ENCODE measurements at regions not wholly inside any gene's neighbourhood (a gene's known extent, or its start where the extent isn't known, plus 50 kb on each side); places are given as distances from the start of the nearest gene placed in this dataset.

GRCh38 chr2:145034511-145034910, 514.6 kb upstream of the ZEB2 start:
- H3K9me3 ChIP-seq (ENCODE audit: control insufficient read depth in 1 of 2, low read length in 2 of 2) = no peaks in the 10 kb centered on the region
- no peaks in the 10 kb centered on the region for H3K36me3 ChIP-seq (ENCODE audit: control insufficient read depth in 1 of 2, insufficient read depth in 2 of 2, low read length in 2 of 2)
- no peaks in the 10 kb centered on the region for H3K27me3 ChIP-seq (ENCODE audit: low read depth, low read length)
- no peak overlapping the region for H3K4me3 ChIP-seq (ENCODE audit: low read depth in 1 of 2, low read length in 2 of 2)
- no peaks in the 10 kb centered on the region for H3K4me1 ChIP-seq (ENCODE audit: control insufficient read depth in 1 of 2, insufficient read depth in 2 of 2, low read length in 2 of 2)
- no peak overlapping the region for H3K27ac ChIP-seq (ENCODE audit: low read length)

GRCh38 chr2:145033438-145033837, 513.5 kb upstream of the ZEB2 start:
- Histone ChIP-seq H3K4me3 (ENCODE audit: low read depth in 1 of 2, low read length in 2 of 2) (no peak overlapping the region), H3K4me1 (ENCODE audit: control insufficient read depth in 1 of 2, insufficient read depth in 2 of 2, low read length in 2 of 2) (no peaks in the 10 kb centered on the region), H3K36me3 (ENCODE audit: control insufficient read depth in 1 of 2, insufficient read depth in 2 of 2, low read length in 2 of 2) (no peaks in the 10 kb centered on the region), H3K27me3 (ENCODE audit: low read depth, low read length) (no peaks in the 10 kb centered on the region), H3K9me3 (ENCODE audit: control insufficient read depth in 1 of 2, low read length in 2 of 2) (no peaks in the 10 kb centered on the region), H3K27ac (ENCODE audit: low read length) (no peak overlapping the region)

- no peaks in the 10 kb centered on the region for H3K4me1 ChIP-seq (ENCODE audit: control insufficient read depth in 1 of 2, insufficient read depth in 2 of 2, low read length in 2 of 2)
- H3K4me3 ChIP-seq (ENCODE audit: low read depth in 1 of 2, low read length in 2 of 2) = no peak overlapping the region
- H3K9me3 ChIP-seq (ENCODE audit: control insufficient read depth in 1 of 2, low read length in 2 of 2) = no peaks in the 10 kb centered on the region
- H3K27ac ChIP-seq (ENCODE audit: low read length) = no peak overlapping the region
- H3K27me3 ChIP-seq (ENCODE audit: low read depth, low read length) = no peaks in the 10 kb centered on the region
- H3K36me3 ChIP-seq (ENCODE audit: control insufficient read depth in 1 of 2, insufficient read depth in 2 of 2, low read length in 2 of 2) = no peaks in the 10 kb centered on the region
These were observed 512.9 kb upstream of the ZEB2 start for GRCh38 chr2:145032791-145033190.

GRCh38 chr2:145029873-145030272, 510.0 kb upstream of the ZEB2 start:
- Histone ChIP-seq H3K36me3 (ENCODE audit: control insufficient read depth in 1 of 2, insufficient read depth in 2 of 2, low read length in 2 of 2) (no peaks in the 10 kb centered on the region), H3K4me1 (ENCODE audit: control insufficient read depth in 1 of 2, insufficient read depth in 2 of 2, low read length in 2 of 2) (no peaks in the 10 kb centered on the region), H3K4me3 (ENCODE audit: low read depth in 1 of 2, low read length in 2 of 2) (no peak overlapping the region), H3K27me3 (ENCODE audit: low read depth, low read length) (no peaks in the 10 kb centered on the region), H3K27ac (ENCODE audit: low read length) (no peak overlapping the region), H3K9me3 (ENCODE audit: control insufficient read depth in 1 of 2, low read length in 2 of 2) (no peaks in the 10 kb centered on the region)

- Histone ChIP-seq H3K4me3 (ENCODE audit: low read depth in 1 of 2, low read length in 2 of 2) (no peak overlapping the region), H3K36me3 (ENCODE audit: control insufficient read depth in 1 of 2, insufficient read depth in 2 of 2, low read length in 2 of 2) (no peaks in the 10 kb centered on the region), H3K27me3 (ENCODE audit: low read depth, low read length) (no peaks in the 10 kb centered on the region), H3K4me1 (ENCODE audit: control insufficient read depth in 1 of 2, insufficient read depth in 2 of 2, low read length in 2 of 2) (no peaks in the 10 kb centered on the region), H3K27ac (ENCODE audit: low read length) (no peak overlapping the region), H3K9me3 (ENCODE audit: control insufficient read depth in 1 of 2, low read length in 2 of 2) (no peaks in the 10 kb centered on the region)
These were observed 509.2 kb upstream of the ZEB2 start for GRCh38 chr2:145029081-145029480.

- H3K9me3 ChIP-seq (ENCODE audit: control insufficient read depth in 1 of 2, low read length in 2 of 2) = no peaks in the 10 kb centered on the region
- no peak overlapping the region for H3K4me3 ChIP-seq (ENCODE audit: low read depth in 1 of 2, low read length in 2 of 2)
- no peaks in the 10 kb centered on the region for H3K36me3 ChIP-seq (ENCODE audit: control insufficient read depth in 1 of 2, insufficient read depth in 2 of 2, low read length in 2 of 2)
- no peak overlapping the region for H3K27ac ChIP-seq (ENCODE audit: low read length)
- no peaks in the 10 kb centered on the region for H3K4me1 ChIP-seq (ENCODE audit: control insufficient read depth in 1 of 2, insufficient read depth in 2 of 2, low read length in 2 of 2)
- H3K27me3 ChIP-seq (ENCODE audit: low read depth, low read length) = no peaks in the 10 kb centered on the region
These were observed 508.4 kb upstream of the ZEB2 start for GRCh38 chr2:145028101-145028920.

GRCh38 chr2:145026456-145027455, 506.8 kb upstream of the ZEB2 start:
- no peak overlapping the region for H3K4me3 ChIP-seq (ENCODE audit: low read depth in 1 of 2, low read length in 2 of 2)
- peaks cover 0 to 5% of the 10 kb centered on the region in 2 donors for H3K4me1 ChIP-seq (ENCODE audit: control insufficient read depth in 1 of 2, insufficient read depth in 2 of 2, low read length in 2 of 2)
- no peak overlapping the region for H3K27ac ChIP-seq (ENCODE audit: low read length)
- H3K36me3 ChIP-seq (ENCODE audit: control insufficient read depth in 1 of 2, insufficient read depth in 2 of 2, low read length in 2 of 2) = no peaks in the 10 kb centered on the region
- H3K9me3 ChIP-seq (ENCODE audit: control insufficient read depth in 1 of 2, low read length in 2 of 2) = no peaks in the 10 kb centered on the region
- no peaks in the 10 kb centered on the region for H3K27me3 ChIP-seq (ENCODE audit: low read depth, low read length)

GRCh38 chr2:145025382-145025781, 505.5 kb upstream of the ZEB2 start:
- Histone ChIP-seq H3K9me3 (ENCODE audit: control insufficient read depth in 1 of 2, low read length in 2 of 2) (no peaks in the 10 kb centered on the region), H3K4me1 (ENCODE audit: control insufficient read depth in 1 of 2, insufficient read depth in 2 of 2, low read length in 2 of 2) (peaks cover 0 to 5% of the 10 kb centered on the region in 2 donors), H3K36me3 (ENCODE audit: control insufficient read depth in 1 of 2, insufficient read depth in 2 of 2, low read length in 2 of 2) (no peaks in the 10 kb centered on the region), H3K4me3 (ENCODE audit: low read depth in 1 of 2, low read length in 2 of 2) (no peak overlapping the region), H3K27ac (ENCODE audit: low read length) (no peak overlapping the region), H3K27me3 (ENCODE audit: low read depth, low read length) (no peaks in the 10 kb centered on the region)

GRCh38 chr2:145023334-145023934, 503.5 kb upstream of the ZEB2 start:
- H3K27ac ChIP-seq (ENCODE audit: low read length) = no peak overlapping the region
- peaks cover 0 to 5% of the 10 kb centered on the region in 2 donors for H3K4me1 ChIP-seq (ENCODE audit: control insufficient read depth in 1 of 2, insufficient read depth in 2 of 2, low read length in 2 of 2)
- H3K4me3 ChIP-seq (ENCODE audit: low read depth in 1 of 2, low read length in 2 of 2) = no peak overlapping the region
- H3K27me3 ChIP-seq (ENCODE audit: low read depth, low read length) = no peaks in the 10 kb centered on the region
- H3K36me3 ChIP-seq (ENCODE audit: control insufficient read depth in 1 of 2, insufficient read depth in 2 of 2, low read length in 2 of 2) = no peaks in the 10 kb centered on the region
- no peaks in the 10 kb centered on the region for H3K9me3 ChIP-seq (ENCODE audit: control insufficient read depth in 1 of 2, low read length in 2 of 2)

- Histone ChIP-seq H3K4me1 (ENCODE audit: control insufficient read depth in 1 of 2, insufficient read depth in 2 of 2, low read length in 2 of 2) (peaks cover 0 to 5% of the 10 kb centered on the region in 2 donors), H3K4me3 (ENCODE audit: low read depth in 1 of 2, low read length in 2 of 2) (no peak overlapping the region), H3K9me3 (ENCODE audit: control insufficient read depth in 1 of 2, low read length in 2 of 2) (no peaks in the 10 kb centered on the region), H3K27me3 (ENCODE audit: low read depth, low read length) (no peaks in the 10 kb centered on the region), H3K27ac (ENCODE audit: low read length) (no peak overlapping the region), H3K36me3 (ENCODE audit: control insufficient read depth in 1 of 2, insufficient read depth in 2 of 2, low read length in 2 of 2) (no peaks in the 10 kb centered on the region)
These were observed 502.9 kb upstream of the ZEB2 start for GRCh38 chr2:145022666-145023333.

All from muscle layer of duodenum (tissue), 2 donors.